ENCODE measurements at regions not wholly inside any gene's neighbourhood (a gene's known extent, or its start where the extent isn't known, plus 50 kb on each side); places are given as distances from the start of the nearest gene placed in this dataset.

GRCh38 chr2:105570757-105571156 lies 171.9 kb upstream of the FHL2 start:
- TF ChIP-seq, protein P1, sequence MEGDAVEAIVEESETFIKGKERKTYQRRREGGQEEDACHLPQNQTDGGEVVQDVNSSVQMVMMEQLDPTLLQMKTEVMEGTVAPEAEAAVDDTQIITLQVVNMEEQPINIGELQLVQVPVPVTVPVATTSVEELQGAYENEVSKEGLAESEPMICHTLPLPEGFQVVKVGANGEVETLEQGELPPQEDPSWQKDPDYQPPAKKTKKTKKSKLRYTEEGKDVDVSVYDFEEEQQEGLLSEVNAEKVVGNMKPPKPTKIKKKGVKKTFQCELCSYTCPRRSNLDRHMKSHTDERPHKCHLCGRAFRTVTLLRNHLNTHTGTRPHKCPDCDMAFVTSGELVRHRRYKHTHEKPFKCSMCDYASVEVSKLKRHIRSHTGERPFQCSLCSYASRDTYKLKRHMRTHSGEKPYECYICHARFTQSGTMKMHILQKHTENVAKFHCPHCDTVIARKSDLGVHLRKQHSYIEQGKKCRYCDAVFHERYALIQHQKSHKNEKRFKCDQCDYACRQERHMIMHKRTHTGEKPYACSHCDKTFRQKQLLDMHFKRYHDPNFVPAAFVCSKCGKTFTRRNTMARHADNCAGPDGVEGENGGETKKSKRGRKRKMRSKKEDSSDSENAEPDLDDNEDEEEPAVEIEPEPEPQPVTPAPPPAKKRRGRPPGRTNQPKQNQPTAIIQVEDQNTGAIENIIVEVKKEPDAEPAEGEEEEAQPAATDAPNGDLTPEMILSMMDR (IDR thresholded peaks at IDR 0.05; ENCODE audit: borderline replicate concordance), result no peak
- no peaks in the 10 kb centered on the region for H3K36me3 ChIP-seq
- H3K27ac ChIP-seq (replicated peaks), result no peak overlapping the region
- H3K9me3 ChIP-seq (replicated peaks), result no peaks in the 10 kb centered on the region
- H3K27me3 ChIP-seq (ENCODE audit: low read depth), result peaks cover 33% of the 10 kb centered on the region
- intact Hi-C loops (cut with micrococcal nuclease), result no loop called here
- H3K4me3 ChIP-seq, result no peak overlapping the region
- peaks cover 6% of the 10 kb centered on the region for H3K4me1 ChIP-seq
- DNase-seq, result no peak

- H3K27ac ChIP-seq (replicated peaks), result no peak overlapping the region
- intact Hi-C loops (cut with micrococcal nuclease), result no loop called here
- H3K9me3 ChIP-seq (replicated peaks), result no peaks in the 10 kb centered on the region
- TF ChIP-seq, protein P1 (IDR thresholded peaks at IDR 0.05; ENCODE audit: borderline replicate concordance), result no peak
- DNase-seq, result no peak
- H3K27me3 ChIP-seq (ENCODE audit: low read depth), result peaks cover 31% of the 10 kb centered on the region
- no peak overlapping the region for H3K4me3 ChIP-seq
- no peaks in the 10 kb centered on the region for H3K36me3 ChIP-seq
- peaks cover 2% of the 10 kb centered on the region for H3K4me1 ChIP-seq
Measured at GRCh38 chr2:105570326-105570725, 171.5 kb upstream of the FHL2 start.

GRCh38 chr2:105569606-105570005 lies 170.8 kb upstream of the FHL2 start:
- TF ChIP-seq, protein P1 (IDR thresholded peaks at IDR 0.05; ENCODE audit: borderline replicate concordance), result no peak
- H3K36me3 ChIP-seq, result no peaks in the 10 kb centered on the region
- intact Hi-C loops (cut with micrococcal nuclease), result no loop called here

GRCh38 chr2:105567996-105568494 lies 169.2 kb upstream of the FHL2 start:
- Histone ChIP-seq H3K4me1 (no peaks in the 10 kb centered on the region), H3K27ac (replicated peaks) (no peak overlapping the region), H3K36me3 (no peaks in the 10 kb centered on the region), H3K9me3 (replicated peaks) (no peaks in the 10 kb centered on the region), H3K27me3 (ENCODE audit: low read depth) (peaks cover 28% of the 10 kb centered on the region), H3K4me3 (no peak overlapping the region)
- DNase-seq, result no peak
- intact Hi-C loops (cut with micrococcal nuclease), result no loop called here
- TF ChIP-seq, protein P1 (IDR thresholded peaks at IDR 0.05; ENCODE audit: borderline replicate concordance), result no peak

More at GRCh38 chr2:105569606-105570005, 170.8 kb upstream of the FHL2 start:
- Histone ChIP-seq H3K27me3 (ENCODE audit: low read depth) (peaks cover 28% of the 10 kb centered on the region), H3K9me3 (replicated peaks) (no peaks in the 10 kb centered on the region), H3K4me1 (no peaks in the 10 kb centered on the region), H3K27ac (replicated peaks) (no peak overlapping the region), H3K4me3 (no peak overlapping the region)
- no peak for DNase-seq

DNA sequence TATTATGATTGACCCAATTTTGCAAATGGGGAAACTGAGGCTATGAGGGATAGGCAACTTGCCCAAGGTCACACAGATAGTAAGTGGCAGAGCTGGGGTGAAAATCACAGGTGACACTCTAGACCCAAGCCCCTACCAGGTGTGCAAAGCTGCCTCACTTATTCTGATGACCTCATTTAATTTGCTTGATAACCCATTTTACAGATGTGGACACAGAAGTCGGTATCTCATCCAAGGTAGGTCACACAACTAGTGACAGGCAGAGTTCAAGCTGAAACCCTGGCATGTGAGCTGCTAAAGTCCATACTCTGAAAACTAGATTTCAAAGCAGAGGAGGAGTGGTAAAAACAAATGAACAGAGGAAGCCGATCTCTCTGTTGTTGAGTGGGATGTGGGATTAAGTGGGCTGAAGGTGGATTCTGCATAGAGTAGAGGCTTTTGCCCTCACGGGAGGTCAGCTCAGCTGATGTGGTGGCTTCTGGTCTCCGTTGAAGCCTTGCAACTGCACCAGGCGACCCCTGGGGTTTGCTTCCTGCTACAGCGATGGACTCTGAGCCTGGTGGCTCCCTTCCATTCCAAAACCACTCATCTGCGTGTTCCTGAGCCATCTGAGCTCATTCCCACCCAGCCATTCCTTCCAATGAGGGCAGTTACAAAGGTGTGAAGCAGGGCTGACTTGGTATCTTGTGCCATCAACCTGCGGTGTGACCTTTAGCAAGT lies 164.3 kb upstream of the FHL2 start:
- H3K27me3 ChIP-seq (ENCODE audit: low read depth), result peaks cover 43% of the 10 kb centered on the region
- H3K27ac ChIP-seq (replicated peaks), result no peak overlapping the region
- H3K9me3 ChIP-seq (replicated peaks), result no peaks in the 10 kb centered on the region
- H3K4me3 ChIP-seq, result no peak overlapping the region
- TF ChIP-seq, protein P1 (IDR thresholded peaks at IDR 0.05; ENCODE audit: borderline replicate concordance), result no peak
- no peaks in the 10 kb centered on the region for H3K4me1 ChIP-seq
- H3K36me3 ChIP-seq, result no peaks in the 10 kb centered on the region
- intact Hi-C loops (cut with micrococcal nuclease), result no loop called here
- DNase-seq, result no peak
